GM19324 (cell line): ENCODE measurements at regions not wholly inside any gene's neighbourhood (a gene's known extent, or its start where the extent isn't known, plus 50 kb on each side); places are given as distances from the start of the nearest gene placed in this dataset.

Experiments
- ATAC-seq: cut with Tn5 transposase; IDR thresholded peaks from one replicate; pipeline ENCODE4 v1.9.1; 2021; ENCODE audit warnings: mild to moderate bottlenecking, moderate library complexity; ENCODE audit not compliant: unreplicated experiment, low FRiP score

- no peak for ATAC-seq
These were observed 334.5 kb downstream of the SOX2 start for GRCh38 chr3:182046166-182046764.

DNA sequence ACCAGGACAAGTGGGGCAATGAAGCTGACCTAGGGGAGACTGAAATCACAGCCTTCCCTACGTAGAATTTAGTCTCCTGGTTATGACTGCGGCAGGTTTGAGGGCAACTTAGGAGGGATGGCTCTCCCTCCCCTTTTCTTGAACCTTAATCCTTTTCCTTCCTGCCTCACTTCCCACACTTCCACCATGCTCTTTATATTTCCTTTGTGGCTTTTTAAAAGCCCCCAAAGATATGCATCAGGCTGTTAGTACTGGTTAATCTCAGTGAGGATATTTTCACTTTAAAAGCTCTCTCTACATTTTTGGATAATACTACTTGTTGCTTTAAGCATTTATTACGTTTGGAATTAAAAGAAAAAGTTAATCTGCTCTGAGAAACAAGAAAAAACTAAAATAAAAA is 339.2 kb downstream of the SOX2 start:
- ATAC-seq = no peak

DNA sequence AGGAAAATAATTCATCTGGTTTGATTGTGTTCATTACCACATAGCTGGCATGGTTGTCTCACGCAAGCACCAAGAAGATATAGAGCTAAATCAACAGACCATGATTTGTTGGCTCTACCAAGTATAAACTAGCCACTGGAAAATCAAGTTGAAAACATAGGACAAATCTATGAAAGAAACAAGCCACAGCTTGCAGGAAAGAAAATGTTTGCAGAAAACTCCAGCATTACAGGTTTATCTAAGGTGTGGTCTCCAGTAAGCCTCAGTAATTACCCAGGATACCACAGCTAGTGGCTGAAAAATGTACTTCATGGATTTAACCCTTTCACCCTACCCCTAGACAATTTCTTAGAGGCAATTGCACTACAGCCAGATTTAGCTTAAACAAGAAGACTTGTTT is 340.6 kb downstream of the SOX2 start:
- no peak for ATAC-seq

- no peak for ATAC-seq
These were observed 341.0 kb downstream of the SOX2 start for GRCh38 chr3:182052757-182053156.

- no peak for ATAC-seq
These were observed 346.8 kb downstream of the SOX2 start for GRCh38 chr3:182058488-182058887.

GRCh38 chr3:182063742-182064141 is 352.0 kb downstream of the SOX2 start:
- no peak for ATAC-seq

DNA sequence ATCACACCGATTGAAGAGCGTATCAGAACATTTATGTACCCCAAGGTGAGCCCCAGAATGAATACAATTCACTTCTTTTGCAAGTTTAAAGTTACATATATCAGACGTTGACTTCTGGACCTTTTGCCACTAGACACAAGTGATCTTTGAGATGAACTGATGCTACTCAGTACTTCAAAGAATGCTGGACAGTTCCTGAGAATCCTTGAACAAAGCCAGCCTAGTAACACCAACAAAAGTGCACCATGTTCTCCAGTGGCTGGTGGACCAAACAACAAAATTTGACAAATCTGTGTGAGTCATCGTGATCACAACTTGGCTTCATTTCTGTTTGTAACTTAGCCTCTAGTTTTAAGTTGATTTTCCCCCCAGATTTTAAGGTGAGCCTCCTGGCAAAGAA is 355.7 kb downstream of the SOX2 start:
- ATAC-seq = no peak

- ATAC-seq = no peak
These were observed 366.6 kb downstream of the SOX2 start for GRCh38 chr3:182078316-182078715.

DNA sequence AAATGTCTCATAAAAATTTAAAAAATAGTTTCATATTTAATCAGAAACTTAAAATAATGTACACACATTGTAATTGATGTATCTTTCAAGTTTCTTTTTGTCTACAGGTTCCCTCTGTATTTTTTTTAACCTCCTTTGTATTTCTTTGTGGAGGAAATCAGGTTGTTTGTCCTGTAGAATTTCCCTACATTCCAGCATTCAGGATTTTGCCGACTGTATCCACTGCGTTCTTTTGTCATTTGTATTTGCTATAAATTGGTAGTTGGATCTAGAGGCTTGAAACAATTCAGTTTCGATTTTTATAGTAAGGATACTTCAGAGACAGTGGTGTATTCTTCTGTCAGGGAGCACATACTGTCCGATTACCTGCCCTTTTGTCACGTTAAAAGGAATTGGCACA is 367.2 kb downstream of the SOX2 start:
- ATAC-seq = no peak

- no peak for ATAC-seq
These were observed 369.4 kb downstream of the SOX2 start for GRCh38 chr3:182081096-182081495.

- ATAC-seq = no peak
These were observed 371.4 kb downstream of the SOX2 start for GRCh38 chr3:182083112-182083511.

DNA sequence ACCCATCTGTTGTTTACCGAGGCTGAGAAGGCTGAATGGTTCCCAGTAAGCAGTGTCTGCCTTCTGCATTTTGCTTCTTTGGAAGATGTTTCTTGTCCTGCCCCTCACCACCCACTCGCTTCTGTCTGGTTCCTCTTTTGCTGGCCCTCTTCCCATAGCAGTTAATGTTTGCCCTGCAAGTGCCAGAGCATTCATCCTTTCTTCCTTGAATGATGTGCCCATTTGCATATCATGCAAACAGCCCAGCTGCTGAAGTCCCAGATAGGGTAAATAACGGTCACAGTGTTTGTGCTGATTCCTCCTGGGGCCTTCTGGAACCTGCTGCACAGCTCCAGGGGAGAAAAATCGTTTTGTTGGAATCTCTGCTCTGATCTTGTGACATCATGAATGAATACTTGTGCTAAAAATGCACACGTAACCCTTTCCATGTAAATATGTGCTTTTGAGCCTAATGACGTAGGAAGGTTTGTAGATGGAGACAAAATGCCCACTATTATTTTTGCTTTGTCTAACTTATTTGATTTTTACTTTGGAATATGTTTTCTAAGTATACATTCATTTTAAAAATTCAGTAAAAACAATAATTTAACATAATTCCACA is 381.0 kb downstream of the SOX2 start:
- no peak for ATAC-seq

DNA sequence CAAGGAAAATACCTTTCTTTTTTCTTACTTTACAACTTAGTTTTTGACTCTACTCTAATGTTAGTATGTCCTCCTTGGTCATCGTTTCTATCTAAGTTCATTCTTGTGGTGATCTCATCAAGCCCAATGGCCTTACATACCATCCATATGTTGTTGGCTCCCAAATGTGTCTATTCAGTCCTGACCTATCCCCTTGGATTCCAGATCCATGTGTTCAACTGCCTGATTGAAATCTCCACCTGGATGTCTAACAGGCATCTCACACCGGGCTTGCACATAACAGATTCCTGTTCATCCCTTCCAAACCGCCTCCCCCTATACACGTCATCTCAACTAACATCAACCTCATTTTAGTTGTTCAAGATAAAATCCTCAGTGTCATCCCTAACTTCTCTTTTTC is 382.6 kb downstream of the SOX2 start:
- no peak for ATAC-seq

DNA sequence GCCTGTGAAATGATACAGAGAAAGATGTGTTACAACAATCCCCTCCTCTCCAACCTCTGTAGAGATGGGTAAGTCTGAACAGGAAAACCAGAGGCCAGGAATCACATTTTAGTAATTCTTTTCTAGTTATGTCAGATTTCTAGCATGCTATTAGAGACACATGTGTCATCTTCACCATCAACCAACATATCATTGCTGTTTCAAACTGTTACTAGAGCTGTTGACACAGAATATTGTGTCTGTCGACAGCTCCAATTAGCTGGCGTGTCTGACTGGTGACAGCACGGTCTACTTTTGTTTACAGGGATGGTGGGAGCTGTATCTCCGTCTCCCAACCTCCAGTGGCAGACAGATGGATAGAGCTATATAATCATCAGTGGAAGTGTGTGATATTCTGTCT is 393.2 kb downstream of the SOX2 start:
- ATAC-seq = no peak

DNA sequence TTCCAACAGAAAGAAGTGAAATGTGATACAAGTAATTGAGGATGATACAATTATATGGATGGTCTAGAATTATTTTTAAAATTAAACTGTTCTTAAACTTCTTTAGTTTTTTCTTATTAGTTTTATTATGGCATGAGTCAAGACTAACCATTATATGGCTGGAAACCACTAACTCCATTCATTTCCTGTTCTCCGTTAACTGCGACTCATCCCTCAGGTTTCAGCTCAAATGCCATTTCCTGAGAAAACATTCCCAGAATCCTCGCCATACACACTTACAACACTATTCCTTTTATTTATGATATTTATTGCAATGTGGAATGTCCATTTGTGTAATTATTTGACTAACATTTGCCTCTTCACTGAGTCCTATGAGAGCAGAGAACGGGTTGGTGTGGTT is 394.1 kb downstream of the SOX2 start:
- ATAC-seq = no peak

DNA sequence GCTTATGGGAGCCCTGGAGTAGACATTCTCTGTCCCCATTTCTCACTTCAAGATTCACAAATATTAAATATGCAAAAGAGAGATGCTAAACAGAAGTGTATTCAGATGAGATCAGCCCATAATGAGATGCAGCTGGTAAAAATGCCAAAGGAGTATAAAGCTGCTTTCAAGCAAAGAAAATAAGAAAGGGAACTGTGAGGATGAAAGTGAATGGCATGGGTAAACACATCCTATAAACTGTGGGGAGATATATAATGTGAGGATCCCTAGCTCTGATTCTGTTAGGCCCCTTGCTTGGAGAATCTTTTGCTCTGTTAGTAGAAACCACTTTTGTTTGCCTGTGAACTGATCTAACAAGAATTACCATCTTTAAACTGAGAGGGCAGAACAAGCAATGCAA is 396.6 kb downstream of the SOX2 start:
- ATAC-seq = no peak

- ATAC-seq = no peak
These were observed 400.2 kb downstream of the SOX2 start for GRCh38 chr3:182111967-182112366.

DNA sequence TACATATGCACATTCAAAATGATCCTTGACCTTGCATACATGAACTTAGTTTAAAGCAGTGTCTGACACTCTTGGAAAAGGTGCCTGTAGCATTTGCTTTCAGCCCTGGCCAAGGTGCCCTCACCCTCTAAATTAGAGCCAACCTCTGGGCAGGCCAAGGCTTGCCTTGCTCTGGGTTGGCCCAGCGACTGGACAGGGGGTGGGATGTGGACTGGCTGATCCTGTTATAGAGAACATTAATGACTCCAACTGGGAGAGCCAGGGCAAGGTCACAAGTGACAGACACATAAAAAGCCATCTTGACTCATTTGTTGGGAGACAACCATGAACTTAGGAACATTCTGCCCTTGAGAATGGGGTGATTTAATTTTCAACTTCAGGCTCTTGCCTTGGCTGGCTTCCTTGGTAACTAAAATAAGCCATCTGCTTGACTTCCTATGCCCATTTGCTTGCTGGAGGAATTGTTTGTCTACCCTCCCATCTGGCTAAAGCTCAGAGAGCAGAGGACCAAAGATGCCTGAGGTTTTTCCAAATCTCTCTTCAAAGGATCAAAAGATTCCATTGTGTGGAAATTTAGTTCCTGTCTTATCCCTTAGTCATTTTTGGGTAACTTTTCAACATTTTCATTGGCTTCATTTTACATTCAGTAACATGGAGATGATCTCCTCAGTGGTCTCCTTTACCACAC is 403.7 kb downstream of the SOX2 start:
- ATAC-seq = no peak

DNA sequence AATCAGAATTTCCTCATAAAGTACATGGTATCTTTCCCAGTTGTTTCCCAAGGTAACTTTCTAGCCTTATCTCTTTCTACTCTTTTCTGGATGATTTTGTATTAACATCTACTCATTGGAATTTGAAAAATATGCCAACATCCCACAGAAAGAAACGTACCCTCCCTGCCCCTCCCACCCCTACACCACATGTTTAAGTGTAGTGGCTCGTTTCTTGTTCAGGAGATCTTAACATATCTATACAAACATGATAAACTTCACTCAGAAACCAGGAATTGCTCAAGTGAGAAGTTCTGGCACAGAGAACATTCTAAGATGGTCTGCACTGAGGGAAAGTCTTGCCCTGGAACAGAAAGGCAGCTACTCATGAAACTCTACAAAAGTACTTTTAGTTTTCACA is 404.7 kb downstream of the SOX2 start:
- ATAC-seq = no peak

DNA sequence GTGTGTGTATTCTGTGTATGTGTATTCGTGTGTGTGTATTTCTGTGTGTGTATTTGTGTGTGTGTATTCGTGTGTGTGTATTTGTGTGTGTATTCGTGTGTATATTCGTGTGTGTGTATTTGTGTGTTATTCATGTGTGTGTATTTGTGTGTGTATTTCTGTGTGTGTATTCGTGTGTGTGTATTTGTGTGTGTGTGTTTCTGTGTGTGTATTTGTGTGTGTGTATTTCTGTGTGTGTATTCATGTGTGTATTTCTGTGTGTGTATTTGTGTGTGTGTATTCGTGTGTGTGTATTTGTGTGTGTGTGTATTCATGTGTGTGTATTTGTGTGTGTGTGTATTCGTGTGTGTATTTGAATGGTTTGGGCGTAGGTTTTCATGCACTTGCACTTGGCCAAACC is 405.4 kb downstream of the SOX2 start:
- no peak for ATAC-seq

DNA sequence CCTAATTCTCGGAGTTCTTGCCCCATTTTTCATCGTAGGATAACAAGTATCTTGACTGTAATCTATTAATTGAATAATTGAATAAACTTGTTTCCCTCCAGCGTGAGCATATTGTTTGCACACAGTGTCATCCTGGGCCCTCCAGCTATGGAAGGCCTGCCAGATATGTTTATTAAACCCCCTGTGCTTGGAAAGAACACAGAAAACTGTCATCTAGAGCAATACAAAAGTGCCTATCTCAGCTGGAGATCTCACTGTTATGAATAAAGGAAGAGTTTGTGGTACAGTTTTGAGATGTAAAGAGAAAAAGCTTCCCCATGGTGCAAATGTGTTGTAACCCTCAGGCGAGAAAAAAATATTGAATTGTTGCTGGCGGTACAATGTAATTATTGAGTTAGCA is 405.9 kb downstream of the SOX2 start:
- ATAC-seq = no peak

GRCh38 chr3:182118066-182118465 is 406.3 kb downstream of the SOX2 start:
- ATAC-seq = no peak
